ENCODE measurements at regions not wholly inside any gene's neighbourhood (a gene's known extent, or its start where the extent isn't known, plus 50 kb on each side); places are given as distances from the start of the nearest gene placed in this dataset.

DNA sequence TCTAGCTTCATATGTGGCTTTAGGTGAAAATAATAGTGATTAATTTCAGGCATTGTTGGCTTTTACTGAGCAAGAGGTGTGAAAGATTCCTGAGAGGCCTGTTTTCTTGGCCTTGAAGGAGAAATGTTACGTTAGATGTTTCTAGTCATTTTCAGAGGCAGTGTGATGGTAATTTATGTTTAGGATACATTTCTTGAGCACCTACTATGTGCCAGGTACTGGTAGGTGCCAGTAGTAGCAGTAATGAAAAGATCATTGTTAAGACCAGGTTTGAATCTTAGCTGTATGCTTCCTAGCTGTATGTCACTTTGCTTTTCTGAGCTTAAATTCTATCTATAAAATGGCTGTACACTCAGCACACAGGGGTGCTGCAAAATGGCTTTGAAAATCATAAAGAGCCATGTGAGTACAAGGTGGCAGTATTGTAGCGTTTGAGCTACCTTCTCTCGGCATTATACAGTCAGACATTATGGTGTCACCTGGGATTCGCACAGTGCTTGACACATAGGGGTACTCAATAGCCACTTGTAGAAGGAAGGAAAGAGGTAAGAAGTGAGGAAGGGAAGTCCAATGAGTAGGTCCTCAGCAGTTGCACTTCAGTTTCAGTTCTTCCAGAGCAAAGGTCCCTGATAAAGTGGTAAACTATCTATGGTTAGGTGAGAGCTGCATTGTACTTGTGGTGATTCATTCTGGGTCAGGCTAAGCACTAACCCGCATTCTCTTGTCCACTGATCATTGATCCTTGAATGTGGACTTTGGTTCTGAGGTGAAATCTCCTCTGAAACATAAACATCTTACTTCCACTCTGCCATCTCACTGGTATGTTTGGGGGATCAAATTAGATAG is 166.5 kb upstream of the NR3C1 start (continued):
- TF ChIP-seq ZNF33A (CRISPR knock-in tag; IDR thresholded peaks at IDR 0.05; ENCODE audit: borderline replicate concordance) (no peak), FOSL1 (CRISPR knock-in tag; IDR thresholded peaks at IDR 0.05; ENCODE audit: borderline replicate concordance) (peak; percentile 51; the same call in 1 of the 2 replicates), MAF1 (CRISPR knock-in tag; IDR thresholded peaks at IDR 0.05; ENCODE audit: borderline replicate concordance) (no peak), ZNF713 (CRISPR knock-in tag; IDR thresholded peaks at IDR 0.05) (no peak), ZNF335 (CRISPR knock-in tag; IDR thresholded peaks at IDR 0.05) (no peak), GATAD2A (CRISPR knock-in tag; IDR thresholded peaks at IDR 0.05) (peak; percentile 84), HOXA3 (CRISPR knock-in tag; IDR thresholded peaks at IDR 0.05) (0 out of 2 replicates have a peak, but pooled peaks have one; percentile 24), ZNF747 (CRISPR knock-in tag; IDR thresholded peaks at IDR 0.05; ENCODE audit: borderline replicate concordance) (no peak), ELF4 (CRISPR knock-in tag; IDR thresholded peaks at IDR 0.05; ENCODE audit: borderline replicate concordance) (no peak), PTBP1 (IDR thresholded peaks at IDR 0.05; ENCODE audit: low read depth, low read length, poor library complexity, severe bottlenecking) (no peak)
- TF ChIP-seq, protein P1, sequence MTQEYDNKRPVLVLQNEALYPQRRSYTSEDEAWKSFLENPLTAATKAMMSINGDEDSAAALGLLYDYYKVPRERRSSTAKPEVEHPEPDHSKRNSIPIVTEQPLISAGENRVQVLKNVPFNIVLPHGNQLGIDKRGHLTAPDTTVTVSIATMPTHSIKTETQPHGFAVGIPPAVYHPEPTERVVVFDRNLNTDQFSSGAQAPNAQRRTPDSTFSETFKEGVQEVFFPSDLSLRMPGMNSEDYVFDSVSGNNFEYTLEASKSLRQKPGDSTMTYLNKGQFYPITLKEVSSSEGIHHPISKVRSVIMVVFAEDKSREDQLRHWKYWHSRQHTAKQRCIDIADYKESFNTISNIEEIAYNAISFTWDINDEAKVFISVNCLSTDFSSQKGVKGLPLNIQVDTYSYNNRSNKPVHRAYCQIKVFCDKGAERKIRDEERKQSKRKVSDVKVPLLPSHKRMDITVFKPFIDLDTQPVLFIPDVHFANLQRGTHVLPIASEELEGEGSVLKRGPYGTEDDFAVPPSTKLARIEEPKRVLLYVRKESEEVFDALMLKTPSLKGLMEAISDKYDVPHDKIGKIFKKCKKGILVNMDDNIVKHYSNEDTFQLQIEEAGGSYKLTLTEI (CRISPR knock-in tag; conservative IDR thresholded peaks at IDR 0.05): no peak
- TF ChIP-seq, protein P2, sequence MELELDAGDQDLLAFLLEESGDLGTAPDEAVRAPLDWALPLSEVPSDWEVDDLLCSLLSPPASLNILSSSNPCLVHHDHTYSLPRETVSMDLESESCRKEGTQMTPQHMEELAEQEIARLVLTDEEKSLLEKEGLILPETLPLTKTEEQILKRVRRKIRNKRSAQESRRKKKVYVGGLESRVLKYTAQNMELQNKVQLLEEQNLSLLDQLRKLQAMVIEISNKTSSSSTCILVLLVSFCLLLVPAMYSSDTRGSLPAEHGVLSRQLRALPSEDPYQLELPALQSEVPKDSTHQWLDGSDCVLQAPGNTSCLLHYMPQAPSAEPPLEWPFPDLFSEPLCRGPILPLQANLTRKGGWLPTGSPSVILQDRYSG (CRISPR knock-in tag; IDR thresholded peaks at IDR 0.05): no peak
- TF ChIP-seq, protein P3, sequence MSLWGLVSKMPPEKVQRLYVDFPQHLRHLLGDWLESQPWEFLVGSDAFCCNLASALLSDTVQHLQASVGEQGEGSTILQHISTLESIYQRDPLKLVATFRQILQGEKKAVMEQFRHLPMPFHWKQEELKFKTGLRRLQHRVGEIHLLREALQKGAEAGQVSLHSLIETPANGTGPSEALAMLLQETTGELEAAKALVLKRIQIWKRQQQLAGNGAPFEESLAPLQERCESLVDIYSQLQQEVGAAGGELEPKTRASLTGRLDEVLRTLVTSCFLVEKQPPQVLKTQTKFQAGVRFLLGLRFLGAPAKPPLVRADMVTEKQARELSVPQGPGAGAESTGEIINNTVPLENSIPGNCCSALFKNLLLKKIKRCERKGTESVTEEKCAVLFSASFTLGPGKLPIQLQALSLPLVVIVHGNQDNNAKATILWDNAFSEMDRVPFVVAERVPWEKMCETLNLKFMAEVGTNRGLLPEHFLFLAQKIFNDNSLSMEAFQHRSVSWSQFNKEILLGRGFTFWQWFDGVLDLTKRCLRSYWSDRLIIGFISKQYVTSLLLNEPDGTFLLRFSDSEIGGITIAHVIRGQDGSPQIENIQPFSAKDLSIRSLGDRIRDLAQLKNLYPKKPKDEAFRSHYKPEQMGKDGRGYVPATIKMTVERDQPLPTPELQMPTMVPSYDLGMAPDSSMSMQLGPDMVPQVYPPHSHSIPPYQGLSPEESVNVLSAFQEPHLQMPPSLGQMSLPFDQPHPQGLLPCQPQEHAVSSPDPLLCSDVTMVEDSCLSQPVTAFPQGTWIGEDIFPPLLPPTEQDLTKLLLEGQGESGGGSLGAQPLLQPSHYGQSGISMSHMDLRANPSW (CRISPR knock-in tag; IDR thresholded peaks at IDR 0.05; ENCODE audit: borderline replicate concordance): no peak

Measured in HepG2 (cell line).